ENCODE measurements at regions not wholly inside any gene's neighbourhood (a gene's known extent, or its start where the extent isn't known, plus 50 kb on each side); places are given as distances from the start of the nearest gene placed in this dataset.
"Not testable (repeated sequence)": the region's sequence is repeated elsewhere in the genome, so short reads cannot be mapped to it uniquely, and the experiment has no call there.

DNA sequence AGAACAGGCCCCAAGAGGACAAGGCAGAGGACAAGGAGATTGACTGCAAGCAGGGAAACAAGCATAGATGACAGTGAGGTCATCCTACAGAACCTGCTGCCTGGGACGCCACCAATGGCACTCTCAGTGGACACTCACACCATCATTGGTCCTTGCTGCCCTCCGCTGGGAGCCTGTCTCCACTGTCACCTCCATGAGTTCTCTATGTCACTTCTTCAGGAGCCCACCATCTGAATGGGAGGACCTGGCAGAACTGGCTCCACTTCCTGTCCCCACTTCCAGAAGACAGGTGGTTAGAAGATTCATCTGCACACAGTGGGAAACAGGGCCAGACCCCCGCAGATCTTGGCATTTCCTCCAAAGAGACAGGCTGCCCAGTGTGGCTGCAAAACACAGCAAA, 188.9 kb downstream of the HSD17B3 start:
- TF ChIP-seq, protein P1, sequence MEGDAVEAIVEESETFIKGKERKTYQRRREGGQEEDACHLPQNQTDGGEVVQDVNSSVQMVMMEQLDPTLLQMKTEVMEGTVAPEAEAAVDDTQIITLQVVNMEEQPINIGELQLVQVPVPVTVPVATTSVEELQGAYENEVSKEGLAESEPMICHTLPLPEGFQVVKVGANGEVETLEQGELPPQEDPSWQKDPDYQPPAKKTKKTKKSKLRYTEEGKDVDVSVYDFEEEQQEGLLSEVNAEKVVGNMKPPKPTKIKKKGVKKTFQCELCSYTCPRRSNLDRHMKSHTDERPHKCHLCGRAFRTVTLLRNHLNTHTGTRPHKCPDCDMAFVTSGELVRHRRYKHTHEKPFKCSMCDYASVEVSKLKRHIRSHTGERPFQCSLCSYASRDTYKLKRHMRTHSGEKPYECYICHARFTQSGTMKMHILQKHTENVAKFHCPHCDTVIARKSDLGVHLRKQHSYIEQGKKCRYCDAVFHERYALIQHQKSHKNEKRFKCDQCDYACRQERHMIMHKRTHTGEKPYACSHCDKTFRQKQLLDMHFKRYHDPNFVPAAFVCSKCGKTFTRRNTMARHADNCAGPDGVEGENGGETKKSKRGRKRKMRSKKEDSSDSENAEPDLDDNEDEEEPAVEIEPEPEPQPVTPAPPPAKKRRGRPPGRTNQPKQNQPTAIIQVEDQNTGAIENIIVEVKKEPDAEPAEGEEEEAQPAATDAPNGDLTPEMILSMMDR (IDR thresholded peaks at IDR 0.05; ENCODE audit: insufficient read depth, missing control alignments) = no peak
- DNase-seq (ENCODE audit: insufficient read length, low spot score) = no peak
- FAIRE-seq = no peak

DNA sequence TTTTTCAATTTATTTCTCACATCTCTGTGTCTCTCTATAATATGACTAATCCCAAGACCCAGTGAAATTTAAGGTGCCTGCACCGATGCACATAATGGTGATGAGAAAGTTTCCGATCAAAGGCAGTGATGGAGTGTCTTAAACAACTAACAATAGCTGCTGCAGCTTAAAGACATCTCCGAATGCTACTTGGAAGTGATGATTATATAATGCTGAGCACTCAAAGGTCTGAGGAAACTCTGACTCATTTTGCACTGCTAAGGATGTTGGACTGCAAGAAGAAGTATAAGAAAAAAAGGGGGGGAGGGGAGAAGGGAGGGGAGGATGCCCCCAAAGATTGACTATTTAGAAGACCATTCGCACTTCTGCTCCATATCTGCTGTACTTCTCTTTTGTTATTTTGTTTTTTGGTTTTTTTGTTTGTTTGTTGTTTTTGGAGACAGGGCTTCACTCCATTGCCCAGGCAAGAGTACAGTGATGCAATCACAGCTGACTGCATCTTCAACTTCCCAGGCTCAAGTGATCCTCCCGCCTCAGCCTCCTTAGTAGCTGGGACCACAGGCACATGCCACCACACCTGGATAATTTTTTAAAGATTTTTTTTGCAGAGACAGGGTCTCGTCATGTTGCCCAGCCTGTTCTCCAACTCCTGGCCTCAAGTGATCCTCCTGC, 192.2 kb downstream of the HSD17B3 start:
- DNase-seq (ENCODE audit: insufficient read length, low spot score) = no peak
- FAIRE-seq = no peak
- TF ChIP-seq, protein P1 (IDR thresholded peaks at IDR 0.05; ENCODE audit: insufficient read depth, missing control alignments) = no peak

DNA sequence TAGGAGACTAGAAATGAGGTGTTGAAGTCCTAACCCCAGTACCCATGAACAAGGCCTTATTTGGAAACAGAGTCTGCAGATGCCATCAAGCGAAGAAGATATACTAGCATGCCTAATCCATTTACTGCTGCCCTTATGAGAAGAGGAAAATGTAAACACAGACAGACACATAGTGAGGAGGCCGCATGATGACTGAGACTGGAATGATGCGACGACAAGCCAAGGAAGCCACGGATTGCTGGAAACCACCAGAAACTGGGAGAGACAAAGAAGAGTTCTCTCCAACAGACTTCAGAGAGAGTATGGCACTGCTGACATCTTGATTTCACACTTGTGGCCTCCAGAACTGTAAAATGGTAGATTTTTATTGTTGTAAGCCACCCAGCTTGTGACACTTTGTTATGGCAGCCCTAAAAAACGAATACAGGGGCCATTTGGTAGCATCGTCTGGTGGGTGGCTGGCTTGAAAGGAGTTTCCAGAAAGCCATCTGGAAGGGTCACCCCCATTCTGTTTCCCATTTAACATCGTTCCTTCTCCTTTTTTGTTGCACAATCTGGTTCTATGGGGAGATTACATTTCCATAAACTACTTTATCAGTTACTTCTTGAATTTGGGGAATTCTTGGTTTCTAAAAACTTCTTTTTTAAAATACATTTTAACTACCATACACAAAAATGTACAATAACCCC, 193.1 kb downstream of the HSD17B3 start:
- FAIRE-seq (no peak), DNase-seq (ENCODE audit: insufficient read length, low spot score) (no peak)
- TF ChIP-seq, protein P1 (IDR thresholded peaks at IDR 0.05; ENCODE audit: insufficient read depth, missing control alignments) = no peak

DNA sequence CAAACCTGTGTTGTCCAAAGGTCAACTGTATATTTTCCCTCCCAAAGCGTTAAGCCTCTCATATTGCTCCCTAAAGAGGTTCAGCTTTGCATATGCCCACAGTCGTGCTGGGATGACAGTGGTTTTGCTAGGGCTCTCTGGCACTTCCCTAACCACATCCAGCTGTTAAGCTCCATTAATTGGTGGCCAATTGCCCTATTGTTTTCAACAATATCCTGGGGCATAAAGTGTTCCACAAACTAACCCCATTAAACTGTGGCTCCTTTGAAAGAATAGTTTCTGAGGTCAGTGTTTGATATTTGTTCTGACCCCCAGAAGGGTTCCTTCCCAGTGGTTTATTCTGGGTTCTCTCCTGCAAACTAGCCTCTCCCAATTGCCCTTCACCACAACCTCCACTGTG, 194.5 kb downstream of the HSD17B3 start:
- TF ChIP-seq, protein P1 (IDR thresholded peaks at IDR 0.05; ENCODE audit: insufficient read depth, missing control alignments) = no peak
- FAIRE-seq (no peak), DNase-seq (ENCODE audit: insufficient read length, low spot score) (no peak)

DNA sequence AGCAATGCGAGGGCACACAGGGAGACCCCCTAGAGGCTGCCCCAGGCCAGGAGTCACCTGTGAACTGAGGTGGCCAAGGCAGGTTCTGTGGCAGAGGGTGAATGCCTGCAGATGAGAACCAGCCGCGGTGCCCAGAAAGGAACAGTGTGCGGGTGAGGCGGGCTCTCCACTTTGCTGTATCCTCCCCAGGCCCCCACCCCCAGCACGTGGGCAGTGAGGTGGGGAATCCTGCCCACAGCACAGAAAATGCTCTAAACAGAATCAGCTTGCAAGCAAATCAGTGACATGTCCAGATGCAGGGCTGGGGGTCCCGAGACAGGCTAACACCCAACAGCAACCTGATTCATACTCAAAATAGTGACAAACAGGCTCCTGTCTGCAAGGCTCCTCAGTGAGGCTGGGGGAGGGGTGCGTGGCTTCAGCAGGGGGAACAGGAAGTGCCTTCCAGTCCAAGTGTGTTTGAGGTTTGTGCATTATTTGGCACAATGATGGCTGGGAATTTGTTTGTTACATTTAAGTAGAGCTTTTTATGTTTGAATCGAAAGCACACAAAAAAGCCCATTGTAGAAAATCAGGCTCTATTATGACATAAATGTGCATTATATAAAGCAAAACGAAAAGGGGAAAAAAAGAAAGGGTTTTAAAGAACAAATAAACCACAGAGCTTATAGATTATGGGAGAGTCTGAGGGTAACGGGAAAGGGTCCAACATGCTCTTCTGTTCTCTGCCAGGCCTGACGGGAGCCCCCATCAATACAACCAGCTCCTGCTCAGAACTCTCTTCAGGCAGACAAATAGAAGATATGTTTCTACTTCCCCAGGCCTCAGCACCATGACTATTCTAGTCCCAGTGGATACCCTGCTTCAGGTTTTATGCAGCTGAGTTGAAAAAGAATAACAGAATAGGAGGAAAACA, 201.3 kb downstream of the HSD17B3 start:
- DNase-seq (ENCODE audit: insufficient read length, low spot score) (no peak), FAIRE-seq (no peak)
- TF ChIP-seq, protein P1 (IDR thresholded peaks at IDR 0.05; ENCODE audit: insufficient read depth, missing control alignments) = no peak

DNA sequence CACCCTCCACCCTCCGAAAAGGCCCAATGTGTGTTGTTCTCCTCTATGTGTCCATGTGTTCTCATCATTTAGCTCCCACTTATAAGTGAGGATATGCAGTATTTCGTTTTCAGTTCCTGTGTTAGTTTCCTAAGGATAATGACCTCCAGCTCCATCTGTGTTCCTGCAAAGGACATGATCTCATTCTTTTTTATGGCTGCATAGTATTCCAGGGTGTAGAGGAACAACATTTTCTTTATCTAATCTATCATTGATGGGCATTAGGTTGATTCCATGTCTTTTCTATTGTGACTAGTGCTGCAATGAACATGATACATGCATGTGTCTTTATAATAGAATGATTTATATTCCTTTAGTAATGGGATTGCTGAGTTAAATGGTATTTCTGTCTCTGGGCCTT, 211.3 kb downstream of the HSD17B3 start:
- not testable (repeated sequence) for FAIRE-seq; DNase-seq (ENCODE audit: insufficient read length, low spot score)

DNA sequence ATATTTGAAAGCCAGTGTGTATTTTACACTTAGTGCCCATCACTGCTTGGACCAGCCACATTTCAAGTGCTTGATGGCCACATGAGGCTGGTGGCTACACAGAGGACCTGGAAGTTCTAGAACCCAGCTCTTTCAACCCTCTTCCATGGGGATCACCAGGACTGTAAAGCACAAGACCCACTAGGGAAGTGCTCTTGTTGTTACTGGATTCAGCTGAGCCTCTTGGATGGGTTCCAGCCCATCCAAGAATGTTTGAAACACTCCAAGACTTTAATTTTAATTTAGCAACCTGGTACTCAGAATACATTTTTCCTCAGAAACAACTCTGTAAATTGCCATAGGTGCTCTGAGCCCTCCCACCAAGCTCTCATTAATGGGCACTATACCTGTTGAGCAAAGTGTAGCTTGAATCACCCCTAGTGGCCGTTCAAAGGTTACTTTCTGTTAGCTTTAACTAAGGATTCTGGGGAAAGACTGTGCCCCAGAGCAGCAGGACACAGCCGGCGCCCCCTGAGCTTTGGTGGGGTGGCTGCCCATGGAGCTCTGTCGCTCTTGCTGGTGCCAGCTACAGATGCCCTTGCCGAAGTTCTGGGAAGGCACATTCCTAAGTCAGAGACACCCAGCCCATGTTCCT, 212.4 kb downstream of the HSD17B3 start:
- DNase-seq (ENCODE audit: insufficient read length, low spot score) (no peak), FAIRE-seq (no peak)
- TF ChIP-seq, protein P1 (IDR thresholded peaks at IDR 0.05; ENCODE audit: insufficient read depth, missing control alignments) = no peak

Data from D721Med (cell line).